ENCODE measurements at regions not wholly inside any gene's neighbourhood (a gene's known extent, or its start where the extent isn't known, plus 50 kb on each side); places are given as distances from the start of the nearest gene placed in this dataset.

GRCh38 chr1:63042278-63042677, 258.3 kb downstream of the ATG4C start:
- H3K27me3 Mint-ChIP-seq: no peaks in the 10 kb centered on the region
- H3K36me3 Mint-ChIP-seq (ENCODE audit: low read depth): no peaks in the 10 kb centered on the region
- H3K4me1 Mint-ChIP-seq (ENCODE audit: low read depth): no peaks in the 10 kb centered on the region
- H3K9me3 Mint-ChIP-seq: no peaks in the 10 kb centered on the region
- no peak overlapping the region for H3K4me3 Mint-ChIP-seq
- H3K27ac Mint-ChIP-seq: no peak overlapping the region

GRCh38 chr1:63046539-63046938, 262.6 kb downstream of the ATG4C start:
- H3K4me1 Mint-ChIP-seq (ENCODE audit: low read depth): no peaks in the 10 kb centered on the region
- H3K27ac Mint-ChIP-seq: no peak overlapping the region
- no peaks in the 10 kb centered on the region for H3K36me3 Mint-ChIP-seq (ENCODE audit: low read depth)
- no peaks in the 10 kb centered on the region for H3K9me3 Mint-ChIP-seq
- H3K4me3 Mint-ChIP-seq: no peak overlapping the region
- H3K27me3 Mint-ChIP-seq: peaks cover 3% of the 10 kb centered on the region

DNA sequence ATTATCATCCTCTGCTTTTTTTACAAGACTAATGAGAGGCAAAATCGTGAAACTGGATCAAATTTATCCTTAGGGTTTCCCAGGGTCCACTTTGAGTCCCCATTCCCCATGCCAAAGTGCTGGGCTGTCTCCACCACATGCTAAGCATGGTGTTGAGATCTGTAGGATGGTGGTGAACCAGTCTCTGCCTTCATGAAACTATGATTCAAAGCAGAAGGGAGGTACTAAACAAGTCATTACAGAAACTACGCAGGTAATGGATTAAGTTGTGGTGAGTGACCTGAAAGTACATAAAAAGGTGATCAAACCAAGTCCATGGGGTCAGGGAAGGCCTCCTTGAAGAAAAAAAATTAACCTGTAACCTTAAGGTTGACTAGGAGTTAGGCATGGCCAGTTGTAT, 265.2 kb downstream of the ATG4C start:
- Mint-ChIP-seq H3K9me3 (no peaks in the 10 kb centered on the region), H3K4me1 (ENCODE audit: low read depth) (no peaks in the 10 kb centered on the region), H3K27me3 (peaks cover 3% of the 10 kb centered on the region), H3K27ac (no peak overlapping the region), H3K36me3 (ENCODE audit: low read depth) (no peaks in the 10 kb centered on the region), H3K4me3 (no peak overlapping the region)

- H3K27ac Mint-ChIP-seq: no peak overlapping the region
- no peaks in the 10 kb centered on the region for H3K9me3 Mint-ChIP-seq
- no peaks in the 10 kb centered on the region for H3K36me3 Mint-ChIP-seq (ENCODE audit: low read depth)
- H3K4me3 Mint-ChIP-seq: no peak overlapping the region
- no peaks in the 10 kb centered on the region for H3K4me1 Mint-ChIP-seq (ENCODE audit: low read depth)
- peaks cover 15% of the 10 kb centered on the region for H3K27me3 Mint-ChIP-seq
Observed at GRCh38 chr1:63051356-63051755, 267.4 kb downstream of the ATG4C start.

- Mint-ChIP-seq H3K4me3 (no peak overlapping the region), H3K27ac (no peak overlapping the region), H3K27me3 (peaks cover 16% of the 10 kb centered on the region), H3K9me3 (no peaks in the 10 kb centered on the region), H3K36me3 (ENCODE audit: low read depth) (no peaks in the 10 kb centered on the region), H3K4me1 (ENCODE audit: low read depth) (no peaks in the 10 kb centered on the region)
Observed at GRCh38 chr1:63051886-63052285, 268.0 kb downstream of the ATG4C start.

DNA sequence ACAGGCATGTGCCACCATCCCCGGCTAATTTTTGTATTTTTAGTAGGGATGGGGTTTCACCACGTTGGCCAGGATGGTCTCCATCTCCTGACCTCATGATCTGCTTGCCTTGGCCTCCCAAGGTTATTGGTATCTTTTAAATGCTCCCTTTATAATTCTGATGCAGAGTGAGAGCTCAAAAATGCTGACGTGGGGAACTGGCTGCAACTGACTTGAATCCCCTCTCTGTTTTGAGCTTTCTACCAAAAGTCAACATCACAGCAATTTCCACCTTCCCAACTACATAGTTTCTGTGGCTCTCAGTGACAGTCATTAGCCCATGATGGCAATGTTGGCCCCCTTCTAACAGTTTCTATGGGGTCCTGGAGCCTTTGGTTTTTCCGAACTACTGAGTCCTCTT, 268.2 kb upstream of the FOXD3 start:
- H3K27me3 Mint-ChIP-seq: peaks cover 20% of the 10 kb centered on the region
- no peaks in the 10 kb centered on the region for H3K9me3 Mint-ChIP-seq

DNA sequence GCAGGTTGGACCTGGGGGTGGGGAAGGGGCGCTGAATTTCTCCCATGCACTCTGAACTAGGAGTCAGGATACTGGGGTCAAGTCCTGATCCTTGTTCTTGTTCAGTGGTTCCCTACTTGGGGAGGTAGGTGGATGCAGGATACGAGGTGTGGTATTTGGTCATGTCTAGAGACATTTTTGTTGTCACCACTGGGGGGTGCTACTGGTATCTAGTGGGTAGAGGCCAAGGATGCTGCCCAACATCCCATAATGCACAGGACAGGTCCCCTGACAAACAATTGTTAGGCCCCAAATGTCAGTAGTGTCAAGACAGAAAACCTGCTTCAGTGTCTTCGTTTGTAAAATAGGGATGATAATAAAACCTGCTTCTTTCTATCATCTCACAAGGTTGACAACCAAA, 259.0 kb upstream of the FOXD3 start:
- Mint-ChIP-seq H3K27me3 (no peaks in the 10 kb centered on the region), H3K4me1 (ENCODE audit: low read depth) (no peaks in the 10 kb centered on the region), H3K4me3 (no peak overlapping the region), H3K9me3 (no peaks in the 10 kb centered on the region), H3K27ac (no peak overlapping the region), H3K36me3 (ENCODE audit: low read depth) (no peaks in the 10 kb centered on the region)

More for the DNA sequence above, 268.2 kb upstream of the FOXD3 start:
- Mint-ChIP-seq H3K36me3 (ENCODE audit: low read depth) (no peaks in the 10 kb centered on the region), H3K4me1 (ENCODE audit: low read depth) (no peaks in the 10 kb centered on the region), H3K27ac (no peak overlapping the region), H3K4me3 (no peak overlapping the region)

GRCh38 chr1:63064135-63064534, 258.2 kb upstream of the FOXD3 start:
- Mint-ChIP-seq H3K4me3 (no peak overlapping the region), H3K36me3 (ENCODE audit: low read depth) (no peaks in the 10 kb centered on the region), H3K4me1 (ENCODE audit: low read depth) (no peaks in the 10 kb centered on the region), H3K27ac (no peak overlapping the region), H3K27me3 (no peaks in the 10 kb centered on the region), H3K9me3 (no peaks in the 10 kb centered on the region)

- Mint-ChIP-seq H3K4me3 (no peak overlapping the region), H3K9me3 (no peaks in the 10 kb centered on the region), H3K4me1 (ENCODE audit: low read depth) (no peaks in the 10 kb centered on the region), H3K27ac (no peak overlapping the region), H3K36me3 (ENCODE audit: low read depth) (no peaks in the 10 kb centered on the region), H3K27me3 (peaks cover 22% of the 10 kb centered on the region)
Observed at GRCh38 chr1:63068626-63069025, 253.7 kb upstream of the FOXD3 start.

DNA sequence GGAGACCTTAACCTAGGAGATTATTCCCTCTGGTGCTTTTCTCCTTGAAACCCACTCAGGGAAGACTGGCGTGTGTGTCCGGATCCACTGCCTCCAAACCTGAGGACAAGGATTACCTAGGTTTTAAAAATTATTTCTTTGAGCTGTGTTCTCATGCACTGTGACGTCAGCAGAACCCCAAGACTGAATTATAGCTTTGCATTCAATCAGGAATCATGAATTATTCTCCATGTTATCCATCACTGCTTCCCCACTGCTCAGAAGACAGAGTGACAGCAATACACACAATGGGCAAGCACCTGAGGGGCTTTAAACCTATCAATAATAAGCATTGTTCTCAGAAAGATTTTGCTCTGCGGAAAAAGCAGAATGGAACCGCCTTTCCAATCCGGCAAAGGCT, 253.2 kb upstream of the FOXD3 start:
- Mint-ChIP-seq H3K4me1 (ENCODE audit: low read depth) (no peaks in the 10 kb centered on the region), H3K4me3 (no peak overlapping the region), H3K9me3 (no peaks in the 10 kb centered on the region), H3K27ac (no peak overlapping the region), H3K27me3 (peaks cover 23% of the 10 kb centered on the region), H3K36me3 (ENCODE audit: low read depth) (no peaks in the 10 kb centered on the region)

- Mint-ChIP-seq H3K9me3 (peaks cover 11% of the 10 kb centered on the region), H3K36me3 (ENCODE audit: low read depth) (no peaks in the 10 kb centered on the region), H3K27ac (no peak overlapping the region), H3K27me3 (peaks cover 55% of the 10 kb centered on the region), H3K4me1 (ENCODE audit: low read depth) (no peaks in the 10 kb centered on the region), H3K4me3 (no peak overlapping the region)
Observed at GRCh38 chr1:63073309-63074306, 248.8 kb upstream of the FOXD3 start.

DNA sequence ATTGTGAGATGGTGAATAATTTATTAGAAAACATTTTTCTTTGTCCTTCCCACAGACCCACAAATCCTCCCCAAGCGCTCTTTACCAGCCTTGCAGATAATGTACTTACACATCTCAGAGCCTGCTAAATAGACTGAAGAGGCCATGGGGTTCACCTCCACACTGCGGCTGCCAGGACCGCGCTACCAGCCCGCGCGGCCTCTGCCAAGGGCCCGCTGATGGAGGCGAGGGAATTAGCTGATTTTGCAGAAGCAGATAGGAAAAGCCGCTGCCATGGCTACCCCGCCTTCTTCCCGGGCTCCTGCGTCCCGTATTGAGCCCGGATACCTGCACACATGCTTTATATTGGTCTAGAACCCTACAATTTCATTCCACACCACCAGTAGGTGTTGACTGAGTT, 248.0 kb upstream of the FOXD3 start:
- H3K27ac Mint-ChIP-seq: no peak overlapping the region
- H3K4me3 Mint-ChIP-seq: no peak overlapping the region
- peaks cover 11% of the 10 kb centered on the region for H3K9me3 Mint-ChIP-seq
- H3K27me3 Mint-ChIP-seq: peaks cover 55% of the 10 kb centered on the region
- H3K4me1 Mint-ChIP-seq (ENCODE audit: low read depth): no peaks in the 10 kb centered on the region
- H3K36me3 Mint-ChIP-seq (ENCODE audit: low read depth): no peaks in the 10 kb centered on the region

GRCh38 chr1:63082766-63083165, 239.6 kb upstream of the FOXD3 start:
- H3K27ac Mint-ChIP-seq: no peak overlapping the region
- no peaks in the 10 kb centered on the region for H3K36me3 Mint-ChIP-seq (ENCODE audit: low read depth)

GRCh38 chr1:63087966-63088365, 234.4 kb upstream of the FOXD3 start:
- Mint-ChIP-seq H3K27me3 (peaks cover 21% of the 10 kb centered on the region), H3K9me3 (no peaks in the 10 kb centered on the region), H3K27ac (no peak overlapping the region), H3K36me3 (ENCODE audit: low read depth) (no peaks in the 10 kb centered on the region), H3K4me1 (ENCODE audit: low read depth) (no peaks in the 10 kb centered on the region), H3K4me3 (no peak overlapping the region)

More at GRCh38 chr1:63082766-63083165, 239.6 kb upstream of the FOXD3 start:
- H3K4me3 Mint-ChIP-seq: no peak overlapping the region
- no peaks in the 10 kb centered on the region for H3K9me3 Mint-ChIP-seq
- H3K27me3 Mint-ChIP-seq: peaks cover 31% of the 10 kb centered on the region
- H3K4me1 Mint-ChIP-seq (ENCODE audit: low read depth): no peaks in the 10 kb centered on the region

GRCh38 chr1:63099188-63099587, 223.2 kb upstream of the FOXD3 start:
- Mint-ChIP-seq H3K27ac (no peak overlapping the region), H3K36me3 (ENCODE audit: low read depth) (no peaks in the 10 kb centered on the region), H3K4me1 (ENCODE audit: low read depth) (no peaks in the 10 kb centered on the region), H3K9me3 (no peaks in the 10 kb centered on the region), H3K4me3 (no peak overlapping the region), H3K27me3 (peaks cover 11% of the 10 kb centered on the region)

- no peak overlapping the region for H3K27ac Mint-ChIP-seq
- H3K27me3 Mint-ChIP-seq: peaks cover 8% of the 10 kb centered on the region
- H3K4me1 Mint-ChIP-seq (ENCODE audit: low read depth): no peaks in the 10 kb centered on the region
- no peaks in the 10 kb centered on the region for H3K9me3 Mint-ChIP-seq
- no peak overlapping the region for H3K4me3 Mint-ChIP-seq
- no peaks in the 10 kb centered on the region for H3K36me3 Mint-ChIP-seq (ENCODE audit: low read depth)
Observed at GRCh38 chr1:63101336-63101735, 221.0 kb upstream of the FOXD3 start.
